ENCODE measurements at regions not wholly inside any gene's neighbourhood (a gene's known extent, or its start where the extent isn't known, plus 50 kb on each side); places are given as distances from the start of the nearest gene placed in this dataset.

DNA sequence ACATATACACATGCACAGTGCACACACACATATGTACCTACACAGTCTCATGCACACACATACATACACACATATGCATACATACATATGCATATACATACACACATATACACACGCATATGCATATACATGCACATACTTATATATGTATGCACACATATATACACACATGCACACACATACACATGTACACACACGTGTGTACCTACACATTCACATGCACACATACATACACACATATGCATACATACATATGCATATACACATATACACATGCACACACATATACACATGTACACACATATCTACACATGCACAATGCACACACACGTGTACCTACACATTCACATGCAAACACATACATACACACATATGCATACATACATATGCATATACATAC lies 100.3 kb upstream of the TWIST2 start:
- Histone ChIP-seq H3K4me3 (no peak overlapping the region), H3K9me3 (peaks cover 22% of the 10 kb centered on the region), H3K27ac (no peak overlapping the region), H3K4me1 (no peaks in the 10 kb centered on the region), H3K4me2 (no peak overlapping the region)
- CTCF ChIA-PET, result no interaction called here
- POLR2A ChIA-PET, result no interaction called here
- DNase-seq (ENCODE audit: low read depth in 1 of 2, low spot score in 1 of 2) (no peak), ATAC-seq (no peak), FAIRE-seq (no peak)
- no peak for TF ChIP-seq HOXB5 (CRISPR knock-in tag; IDR thresholded peaks at IDR 0.05)
- TF ChIP-seq HOXB13 (CRISPR knock-in tag; IDR thresholded peaks at IDR 0.05; ENCODE audit: low read depth), result no peak
- TF ChIP-seq CBX2 (IDR thresholded peaks at IDR 0.05; ENCODE audit: borderline replicate concordance, low read depth), result no peak
- no peak for TF ChIP-seq POLR2A (IDR thresholded peaks at IDR 0.05; ENCODE audit: low read length)
- no peak for TF ChIP-seq HOXA7 (CRISPR knock-in tag; IDR thresholded peaks at IDR 0.05)
- TF ChIP-seq ESRRA (IDR thresholded peaks at IDR 0.05; ENCODE audit: borderline replicate concordance, low read length), result no peak
- no peak for TF ChIP-seq REST (IDR thresholded peaks at IDR 0.05)
- no peak for TF ChIP-seq ZSCAN20 (CRISPR knock-in tag; IDR thresholded peaks at IDR 0.05)
- TF ChIP-seq CEBPB (IDR thresholded peaks at IDR 0.05), result no peak
- TF ChIP-seq RCOR1 (IDR thresholded peaks at IDR 0.05; ENCODE audit: low read depth, low read length), result no peak
- TF ChIP-seq HDAC2 (IDR thresholded peaks at IDR 0.05), result no peak
- no peak for TF ChIP-seq TFCP2L1 (CRISPR knock-in tag; IDR thresholded peaks at IDR 0.05)
- no peak for TF ChIP-seq BHLHE40 (IDR thresholded peaks at IDR 0.05; ENCODE audit: low read depth, low read length)
- no peak for TF ChIP-seq KDM1A (IDR thresholded peaks at IDR 0.05; ENCODE audit: low read depth)
- no peak for TF ChIP-seq SMC3 (IDR thresholded peaks at IDR 0.05)
- TF ChIP-seq MAZ (IDR thresholded peaks at IDR 0.05; ENCODE audit: borderline replicate concordance, low read depth, low read length), result no peak
- 40% methylated on average over 3 of the region's 3 CpGs for WGBS (ENCODE audit: missing lambda C conversion rate)

DNA sequence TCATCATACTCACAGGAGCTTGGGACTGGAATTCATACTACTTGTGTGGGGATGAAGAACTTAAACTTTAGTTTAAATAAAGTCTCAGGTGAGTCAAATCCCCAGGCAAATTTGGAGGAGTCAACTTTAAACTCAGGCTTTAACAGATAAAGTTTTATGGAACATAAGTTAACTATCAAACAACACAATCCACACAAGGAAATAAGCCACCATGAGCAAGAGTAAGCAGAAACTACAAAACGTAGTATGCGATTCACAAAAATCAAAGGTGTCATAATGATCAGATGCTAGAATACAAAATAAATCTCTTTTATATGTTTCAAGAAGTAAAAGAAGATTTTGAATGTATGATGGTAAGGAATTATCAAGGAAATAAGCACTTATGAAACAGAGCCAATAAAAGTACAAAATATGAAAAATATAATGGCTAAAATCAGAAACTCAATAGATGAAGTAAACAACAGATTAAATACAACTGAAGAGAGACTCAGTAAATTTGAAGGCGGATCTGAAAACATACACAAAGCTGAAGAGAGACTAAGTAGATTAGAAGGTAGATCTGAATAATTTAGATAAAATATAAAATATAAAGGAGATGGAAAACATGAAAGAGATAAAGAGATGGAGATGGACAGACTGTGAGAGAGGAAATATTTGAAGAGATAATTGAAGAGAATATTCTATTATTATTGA lies 97.5 kb upstream of the TWIST2 start:
- FAIRE-seq (no peak), DNase-seq (ENCODE audit: low read depth in 1 of 2, low spot score in 1 of 2) (no peak), ATAC-seq (no peak)
- ChIA-PET POLR2A (no interaction called here), CTCF (no interaction called here)
- Histone ChIP-seq H3K4me1 (no peaks in the 10 kb centered on the region), H3K27ac (no peak overlapping the region), H3K4me3 (no peak overlapping the region), H3K9me3 (peaks cover 20% of the 10 kb centered on the region), H3K4me2 (no peak overlapping the region)
- TF ChIP-seq FOXS1 (CRISPR knock-in tag; IDR thresholded peaks at IDR 0.05) (no peak), FOSL2 (IDR thresholded peaks at IDR 0.05) (no peak), FOSL2 (CRISPR knock-in tag; IDR thresholded peaks at IDR 0.05) (no peak), MYC (IDR thresholded peaks at IDR 0.05; ENCODE audit: borderline replicate concordance, low read length) (no peak), NFE2L2 (conservative IDR thresholded peaks at IDR 0.05; ENCODE audit: low read length) (no peak), ZC3H11A (IDR thresholded peaks at IDR 0.05) (no peak), RFX5 (IDR thresholded peaks at IDR 0.05) (no peak), MAFK (IDR thresholded peaks at IDR 0.05; ENCODE audit: partially characterized antibody) (no peak), NR3C1 (IDR thresholded peaks at IDR 0.05) (no peak), HEYL (CRISPR knock-in tag; IDR thresholded peaks at IDR 0.05) (no peak), EP300 (IDR thresholded peaks at IDR 0.05) (no peak), HDAC2 (IDR thresholded peaks at IDR 0.05) (no peak), HOXB13 (CRISPR knock-in tag; IDR thresholded peaks at IDR 0.05; ENCODE audit: low read depth) (no peak), NPAS2 (CRISPR knock-in tag; IDR thresholded peaks at IDR 0.05; ENCODE audit: borderline replicate concordance) (no peak), ELK1 (IDR thresholded peaks at IDR 0.05; ENCODE audit: low read depth, low read length) (no peak), JUNB (IDR thresholded peaks at IDR 0.05) (no peak), PHF8 (IDR thresholded peaks at IDR 0.05; ENCODE audit: borderline replicate concordance, low read depth) (no peak)
- TF ChIP-seq, protein P1, sequence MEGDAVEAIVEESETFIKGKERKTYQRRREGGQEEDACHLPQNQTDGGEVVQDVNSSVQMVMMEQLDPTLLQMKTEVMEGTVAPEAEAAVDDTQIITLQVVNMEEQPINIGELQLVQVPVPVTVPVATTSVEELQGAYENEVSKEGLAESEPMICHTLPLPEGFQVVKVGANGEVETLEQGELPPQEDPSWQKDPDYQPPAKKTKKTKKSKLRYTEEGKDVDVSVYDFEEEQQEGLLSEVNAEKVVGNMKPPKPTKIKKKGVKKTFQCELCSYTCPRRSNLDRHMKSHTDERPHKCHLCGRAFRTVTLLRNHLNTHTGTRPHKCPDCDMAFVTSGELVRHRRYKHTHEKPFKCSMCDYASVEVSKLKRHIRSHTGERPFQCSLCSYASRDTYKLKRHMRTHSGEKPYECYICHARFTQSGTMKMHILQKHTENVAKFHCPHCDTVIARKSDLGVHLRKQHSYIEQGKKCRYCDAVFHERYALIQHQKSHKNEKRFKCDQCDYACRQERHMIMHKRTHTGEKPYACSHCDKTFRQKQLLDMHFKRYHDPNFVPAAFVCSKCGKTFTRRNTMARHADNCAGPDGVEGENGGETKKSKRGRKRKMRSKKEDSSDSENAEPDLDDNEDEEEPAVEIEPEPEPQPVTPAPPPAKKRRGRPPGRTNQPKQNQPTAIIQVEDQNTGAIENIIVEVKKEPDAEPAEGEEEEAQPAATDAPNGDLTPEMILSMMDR (IDR thresholded peaks at IDR 0.05), result no peak
- WGBS (ENCODE audit: missing lambda C conversion rate), result 62% methylated on average over 3 of the region's 3 CpGs

All from A549 (cell line).